H1 (cell line): ENCODE measurements at regions not wholly inside any gene's neighbourhood (a gene's known extent, or its start where the extent isn't known, plus 50 kb on each side); places are given as distances from the start of the nearest gene placed in this dataset.

Experiments used
- CTCF ChIA-PET: fragments of 300-600 bp; sonication (Branson Sonifier 250); formaldehyde crosslinking; loops from one replicate; lab custom pipeline; 2021; ENCODE audit not compliant: partially characterized antibody; lab: Charles Lee
- POLR2A ChIA-PET: fragments of 300-600 bp; sonication (Branson Sonifier 250); formaldehyde crosslinking; loops from one replicate; lab custom pipeline; 2021; ENCODE audit warnings: inconsistent platforms; ENCODE audit not compliant: partially characterized antibody; lab: Charles Lee
- DNase-seq, 2 experiments: peaks; one replicate each; pipeline versions ENCODE4 v3.0.0 to v3.0.0-alpha.2; 2010 to 2022; ENCODE audit warnings: low spot score in 2 of 2, low read depth in 1 of 2, mixed read lengths in 1 of 2
- FAIRE-seq: peaks from 2 replicates; lab custom pipeline; 2011; peaks lifted over from hg19 to GRCh38; lab: Jason Lieb, UNC
- H2AFZ ChIP-seq: 2 replicates; pipeline ENCODE4 v1.8.1; 2012; ENCODE audit warnings: low read length, inconsistent platforms
- H2AK5ac ChIP-seq: 2 replicates; pipeline ENCODE4 v1.6.1; 2013; ENCODE audit warnings: low read depth, low read length
- H2BK120ac ChIP-seq: replicated peaks from 2 replicates; pipeline ENCODE3; 2013; ENCODE audit warnings: low read depth, low read length, inconsistent platforms
- H2BK12ac ChIP-seq: 2 replicates; pipeline ENCODE4 v1.6.1; 2013; ENCODE audit warnings: low read depth, low read length
- H2BK15ac ChIP-seq: 2 replicates; pipeline ENCODE4 v1.6.1; 2013; ENCODE audit warnings: low read length
- H2BK20ac ChIP-seq: 2 replicates; pipeline ENCODE4 v1.6.1; 2013; ENCODE audit warnings: low read length
- H2BK5ac ChIP-seq: 2 replicates; pipeline ENCODE4 v1.6.1; 2013; ENCODE audit warnings: low read depth, low read length
- H3K14ac ChIP-seq: 2 replicates; pipeline ENCODE4 v1.6.1; 2013; ENCODE audit warnings: inconsistent platforms; ENCODE audit not compliant: insufficient read length
- H3K18ac ChIP-seq: 2 replicates; pipeline ENCODE4 v1.6.1; 2013; ENCODE audit warnings: low read length; ENCODE audit errors: extremely low read depth
- H3K23ac ChIP-seq: 2 replicates; pipeline ENCODE4 v1.6.1; 2013; ENCODE audit warnings: inconsistent platforms; ENCODE audit not compliant: insufficient read length
- H3K23me2 ChIP-seq: 2 replicates; pipeline ENCODE4 v1.6.1; 2013; ENCODE audit warnings: low read depth, low read length
- H3K27ac ChIP-seq: 2 replicates; pipeline ENCODE4 v1.6.1; 2011; ENCODE audit warnings: low read depth, low read length, inconsistent platforms
- H3K27me3 ChIP-seq, 4 experiments: replicated peaks in 1 of 4; 1 replicate in 1 of 4; 2 replicates in 3 of 4; pipeline versions ENCODE4 v1.6.1 to v1.8.1; 2011 to 2013; ENCODE audit warnings: low read length in 3 of 4, mild to moderate bottlenecking in 3 of 4, inconsistent platforms in 2 of 4, mixed read lengths in 2 of 4, moderate library complexity in 1 of 4; ENCODE audit not compliant: control insufficient read depth in 3 of 4, insufficient read depth in 3 of 4; ENCODE audit errors: extremely low read depth in 1 of 4
- H3K36me3 ChIP-seq, 4 experiments: 2 replicates each; pipeline versions ENCODE4 v1.6.1 to v1.8.1; 2011 to 2013; ENCODE audit warnings: mild to moderate bottlenecking in 4 of 4, low read length in 3 of 4, moderate library complexity in 2 of 4, control low read depth in 1 of 4, inconsistent platforms in 1 of 4; ENCODE audit not compliant: insufficient read depth in 4 of 4, control insufficient read depth in 2 of 4
- H3K4ac ChIP-seq: replicated peaks from 2 replicates; pipeline ENCODE3; 2013; ENCODE audit warnings: low read length, low read depth, mixed read lengths, inconsistent platforms; ENCODE audit not compliant: insufficient read length
- H3K4me1 ChIP-seq, 4 experiments: replicated peaks in 1 of 4; 1 replicate in 1 of 4; 2 replicates in 3 of 4; pipeline versions ENCODE4 v1.6.1 to v1.8.1; 2011 to 2013; ENCODE audit warnings: low read length in 3 of 4, inconsistent platforms in 2 of 4, mixed read lengths in 1 of 4; ENCODE audit not compliant: insufficient read depth in 4 of 4, control insufficient read depth in 3 of 4
- H3K4me2 ChIP-seq, 2 experiments: 2 replicates each; pipeline versions ENCODE4 v1.6.1 to v1.8.1; 2011 to 2013; ENCODE audit warnings: low read depth in 2 of 2, low read length in 2 of 2, control low read depth in 1 of 2, inconsistent platforms in 1 of 2, mild to moderate bottlenecking in 1 of 2; ENCODE audit not compliant: insufficient read depth in 1 of 2
- H3K4me3 ChIP-seq, 4 experiments: fragments of 200-600, 300-600 bp in 1 of 4; sonication (generic), shearing (Covaris generic), sonication (Bioruptor Twin) in 1 of 4; 2 replicates each; pipeline versions ENCODE4 v1.5.1 to v1.8.1; 2011 to 2016; ENCODE audit warnings: low read length in 4 of 4, low read depth in 3 of 4, control low read depth in 2 of 4, inconsistent platforms in 2 of 4, mild to moderate bottlenecking in 2 of 4, mixed read lengths in 1 of 4, moderate library complexity in 1 of 4; ENCODE audit not compliant: insufficient read depth in 2 of 4; ENCODE audit errors: extremely low read depth in 1 of 4
- H3K56ac ChIP-seq: replicated peaks from 2 replicates; pipeline ENCODE3; 2013; ENCODE audit warnings: low read depth, mild to moderate bottlenecking, mixed read lengths, low read length, inconsistent platforms; ENCODE audit not compliant: insufficient read length
- H3K79me1 ChIP-seq: 2 replicates; pipeline ENCODE4 v1.6.1; 2013; ENCODE audit warnings: low read depth, low read length, control low read depth
- H3K79me2 ChIP-seq, 2 experiments: 2 replicates each; pipeline versions ENCODE4 v1.6.1 to v1.8.1; 2012 to 2013; ENCODE audit warnings: low read length in 2 of 2, mild to moderate bottlenecking in 2 of 2, inconsistent platforms in 1 of 2; ENCODE audit not compliant: insufficient read depth in 2 of 2, control insufficient read depth in 1 of 2
- H3K9ac ChIP-seq, 4 experiments: replicated peaks in 1 of 4; 1 replicate in 1 of 4; 2 replicates in 3 of 4; pipeline versions ENCODE4 v1.6.1 to v1.8.1; 2011 to 2013; ENCODE audit warnings: low read depth in 3 of 4, low read length in 3 of 4, control low read depth in 2 of 4, mild to moderate bottlenecking in 2 of 4, moderate library complexity in 2 of 4, inconsistent platforms in 1 of 4; ENCODE audit errors: extremely low read depth in 1 of 4
- H3K9me3 ChIP-seq, 2 experiments: 2 replicates each; pipeline versions ENCODE4 v1.6.1 to v1.8.1; 2012 to 2013; ENCODE audit warnings: mild to moderate bottlenecking in 2 of 2, moderate library complexity in 2 of 2, control low read depth in 1 of 2, inconsistent platforms in 1 of 2, low read depth in 1 of 2, low read length in 1 of 2, mixed read lengths in 1 of 2; ENCODE audit not compliant: insufficient read depth in 2 of 2
- H4K20me1 ChIP-seq, 2 experiments: replicated peaks in 1 of 2; 2 replicates each; pipeline versions ENCODE3 to v1.8.1; 2011 to 2013; ENCODE audit warnings: inconsistent platforms in 2 of 2, low read length in 2 of 2, mild to moderate bottlenecking in 1 of 2; ENCODE audit not compliant: insufficient read depth in 2 of 2, control insufficient read depth in 1 of 2
- H4K5ac ChIP-seq: 2 replicates; pipeline ENCODE4 v1.6.1; 2013; ENCODE audit warnings: low read length, low read depth, mixed read lengths, inconsistent platforms; ENCODE audit not compliant: insufficient read length
- H4K8ac ChIP-seq: 2 replicates; pipeline ENCODE4 v1.8.0; 2013; ENCODE audit warnings: mild to moderate bottlenecking, moderate library complexity, low read length, inconsistent platforms; ENCODE audit not compliant: insufficient read depth; ENCODE audit errors: extremely low read depth
- H4K91ac ChIP-seq: replicated peaks from 2 replicates; pipeline ENCODE3; 2013; ENCODE audit warnings: low read length, mixed read lengths, inconsistent platforms; ENCODE audit not compliant: insufficient read length
- BRCA1 ChIP-seq: IDR thresholded peaks from 2 replicates; pipeline ENCODE4 v1.6.1; 2012; ENCODE audit warnings: low read depth, low read length, improper control_type of control experiment
- EZH2 ChIP-seq: fragments of 200-600 bp; sonication (generic); IDR thresholded peaks from 2 replicates; pipeline ENCODE4 v1.7.1; 2012; ENCODE audit warnings: low read depth, mild to moderate bottlenecking, moderate library complexity, low read length, inconsistent platforms; ENCODE audit not compliant: severe bottlenecking
- FOSL1 ChIP-seq: IDR thresholded peaks from 2 replicates; pipeline ENCODE4 v1.6.1; 2011; ENCODE audit warnings: mild to moderate bottlenecking, low read depth, low read length, moderate library complexity; ENCODE audit not compliant: insufficient read depth
- GABPA ChIP-seq: IDR thresholded peaks from 2 replicates; pipeline ENCODE4 v1.6.1; 2011; ENCODE audit warnings: mild to moderate bottlenecking, low read length, moderate library complexity, borderline replicate concordance; ENCODE audit not compliant: insufficient read depth
- MAFK ChIP-seq: IDR thresholded peaks from 2 replicates; pipeline ENCODE4 v1.6.1; 2012; ENCODE audit warnings: low read depth, mild to moderate bottlenecking, improper control_type of control experiment, low read length
- SIN3A ChIP-seq, 2 experiments: IDR thresholded peaks in 1 of 2; conservative IDR thresholded peaks in 1 of 2; 2 replicates each; pipeline ENCODE4 v1.6.1; 2011 to 2012; ENCODE audit warnings: low read length in 2 of 2, improper control_type of control experiment in 1 of 2, low read depth in 1 of 2, mild to moderate bottlenecking in 1 of 2
- SP2 ChIP-seq: IDR thresholded peaks from 2 replicates; pipeline ENCODE4 v1.6.1; 2012; ENCODE audit warnings: mild to moderate bottlenecking, low read length, inconsistent platforms
- SP4 ChIP-seq: IDR thresholded peaks from 2 replicates; pipeline ENCODE4 v1.6.1; 2012; ENCODE audit warnings: low read length, inconsistent platforms
- SRF ChIP-seq: IDR thresholded peaks from 2 replicates; pipeline ENCODE4 v1.6.1; 2011; ENCODE audit warnings: mild to moderate bottlenecking, low read depth, low read length, moderate library complexity
- TBP ChIP-seq: IDR thresholded peaks from 2 replicates; pipeline ENCODE4 v1.6.1; 2011; ENCODE audit warnings: low read depth, low read length, improper control_type of control experiment
- TCF12 ChIP-seq: IDR thresholded peaks from 2 replicates; pipeline ENCODE4 v1.6.1; 2011; ENCODE audit warnings: low read depth, mild to moderate bottlenecking, low read length
- WGBS, 2 experiments: shearing (Covaris generic) in 1 of 2; methylation state at CpG; one replicate each; pipeline versions ENCODE4 v1.1.6 to v1.1.7; 2013 to 2015; ENCODE audit warnings: low lambda C conversion rate in 2 of 2, mixed read lengths in 2 of 2, inconsistent platforms in 1 of 2, low coverage in 1 of 2, missing lambda C conversion rate in 1 of 2; ENCODE audit not compliant: insufficient replicate concordance in 2 of 2, insufficient coverage in 1 of 2, insufficient read length in 1 of 2; ENCODE audit errors: extremely low coverage in 1 of 2, missing lambda C conversion rate in 1 of 2; 5-methylcytosine and 5-hydroxymethylcytosine counted together

DNA sequence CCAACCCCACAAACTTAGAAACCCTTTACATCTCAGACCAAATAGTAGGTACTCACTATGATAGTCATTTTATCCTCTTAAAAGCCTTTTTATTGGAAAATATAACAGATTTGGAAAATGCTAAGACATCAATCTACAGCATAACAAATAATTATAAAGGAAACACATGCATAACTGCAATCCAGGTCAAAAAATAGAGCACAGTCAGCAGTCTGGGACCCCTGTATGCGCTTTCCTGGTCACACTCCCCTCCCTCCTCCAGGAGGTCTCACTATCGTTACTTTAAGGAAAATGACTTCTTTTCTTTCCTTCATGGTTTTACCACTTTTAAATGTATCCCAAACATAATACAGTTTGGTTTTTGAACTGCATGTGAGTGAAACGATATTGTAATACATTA, 90.5 kb upstream of the CCDC150 start:
- H2AK5ac ChIP-seq: no peak overlapping the region
- H2BK5ac ChIP-seq: no peak overlapping the region
- H3K36me3 ChIP-seq: no peaks in the 10 kb centered on the region
- H3K23ac ChIP-seq: no peak overlapping the region
- no peak for DNase-seq
- H4K8ac ChIP-seq: no peak overlapping the region
- H3K23me2 ChIP-seq: no peaks in the 10 kb centered on the region
- H2BK12ac ChIP-seq: no peak overlapping the region
- H3K4ac ChIP-seq: no peak overlapping the region
- ChIA-PET CTCF (no interaction called here), POLR2A (no interaction called here)
- H3K27me3 ChIP-seq: no peaks in the 10 kb centered on the region
- no peaks in the 10 kb centered on the region for H3K79me2 ChIP-seq
- no peak overlapping the region for H3K18ac ChIP-seq
- TF ChIP-seq BRCA1 (no peak), GABPA (no peak), EZH2 (no peak), SRF (no peak), FOSL1 (no peak), MAFK (no peak), SIN3A (conservative IDR thresholded peaks at IDR 0.05 in 1 of 2, IDR thresholded peaks at IDR 0.05 in 1 of 2; ENCODE audit: low read depth in 1 of 2, low read length in 2 of 2) (no peak), SP2 (no peak), SP4 (no peak), TCF12 (no peak), TBP (no peak)
- no peak overlapping the region for H3K9ac ChIP-seq
- no peak overlapping the region for H4K91ac ChIP-seq
- H3K4me2 ChIP-seq: no peak overlapping the region
- no peak overlapping the region for H3K27ac ChIP-seq
- no peaks in the 10 kb centered on the region for H3K79me1 ChIP-seq
- H3K14ac ChIP-seq: no peak overlapping the region
- H2AFZ ChIP-seq: no peak overlapping the region
- no peak overlapping the region for H3K56ac ChIP-seq
- H2BK120ac ChIP-seq: no peak overlapping the region
- H2BK15ac ChIP-seq: no peak overlapping the region
- 90% methylated on average over 3 of the region's 3 CpGs; no CpG with 5 or more reads in 1 of the 2 experiments for WGBS, 2 experiments
- H4K20me1 ChIP-seq: no peaks in the 10 kb centered on the region
- H4K5ac ChIP-seq: no peak overlapping the region
- no peak for FAIRE-seq
- no peak overlapping the region for H3K4me3 ChIP-seq
- no peak overlapping the region for H2BK20ac ChIP-seq
- H3K4me1 ChIP-seq: peaks cover 0 to 4% (median 0%) of the 10 kb centered on the region in 4 experiments; a peak in 1 of 7 replicates
- no peaks in the 10 kb centered on the region for H3K9me3 ChIP-seq
